Stimulated activated naive CD8-positive, alpha-beta T cell treated with anti-CD3 and anti-CD28 coated beads, Interleukin-15, amount 100 ng/mL, for 72 hours (primary cell): ENCODE measurements at regions not wholly inside any gene's neighbourhood (a gene's known extent, or its start where the extent isn't known, plus 50 kb on each side); places are given as distances from the start of the nearest gene placed in this dataset.

Experiments used
- ATAC-seq: fragments of 150-1000 bp; cut with Tn5 transposase; 2 replicates; pipeline ENCODE4 v1.10.0; 2021; ENCODE audit warnings: mild to moderate bottlenecking, moderate library complexity
- DNase-seq, 2 donors: peaks; one replicate each; pipeline ENCODE4 v3.0.0; 2021 to 2022
- H3K27ac Mint-ChIP-seq, 2 donors: one replicate each; pipeline ENCODE4 v1.8.0; 2022; ENCODE audit warnings: mild to moderate bottlenecking in 2 of 2, mixed read lengths in 2 of 2, moderate library complexity in 2 of 2
- H3K27me3 Mint-ChIP-seq: one replicate; pipeline ENCODE4 v1.8.0; 2022; ENCODE audit warnings: mixed read lengths
- H3K4me1 Mint-ChIP-seq: one replicate; pipeline ENCODE4 v1.8.0; 2022; ENCODE audit warnings: mild to moderate bottlenecking, mixed read lengths
- H3K4me3 Mint-ChIP-seq, 2 donors: one replicate each; pipeline ENCODE4 v1.8.0; 2022; ENCODE audit warnings: mild to moderate bottlenecking in 2 of 2, mixed read lengths in 2 of 2, moderate library complexity in 1 of 2
- H3K9me3 Mint-ChIP-seq, 2 donors: one replicate each; pipeline ENCODE4 v1.8.0; 2022; ENCODE audit warnings: mixed read lengths in 2 of 2

GRCh38 chr2:30356071-30356470 is 91.0 kb upstream of the LCLAT1 start:
- H3K27me3 Mint-ChIP-seq = no peaks in the 10 kb centered on the region
- no peak for ATAC-seq
- no peak overlapping the region for H3K4me3 Mint-ChIP-seq
- DNase-seq = no peak
- no peaks in the 10 kb centered on the region for H3K9me3 Mint-ChIP-seq
- peaks cover 22% of the 10 kb centered on the region for H3K4me1 Mint-ChIP-seq
- H3K27ac Mint-ChIP-seq = no peak overlapping the region

- Mint-ChIP-seq H3K27ac (no peak overlapping the region), H3K9me3 (no peaks in the 10 kb centered on the region), H3K27me3 (no peaks in the 10 kb centered on the region), H3K4me1 (peaks cover 29% of the 10 kb centered on the region), H3K4me3 (no peak overlapping the region)
- ATAC-seq (no peak), DNase-seq (no peak)
Observed at GRCh38 chr2:30356776-30357175, 90.3 kb upstream of the LCLAT1 start.

GRCh38 chr2:30358351-30358750 is 88.7 kb upstream of the LCLAT1 start:
- H3K27ac Mint-ChIP-seq = no peak overlapping the region

GRCh38 chr2:30358842-30359241 is 88.2 kb upstream of the LCLAT1 start:
- peak overlapping the region in 1 of 2 donors; percentile 27 for H3K27ac Mint-ChIP-seq
- peaks cover 41% of the 10 kb centered on the region for H3K4me1 Mint-ChIP-seq
- DNase-seq (no peak), ATAC-seq (no peak)
- no peaks in the 10 kb centered on the region for H3K9me3 Mint-ChIP-seq
- no peak overlapping the region for H3K4me3 Mint-ChIP-seq
- H3K27me3 Mint-ChIP-seq = no peaks in the 10 kb centered on the region

More at GRCh38 chr2:30358351-30358750, 88.7 kb upstream of the LCLAT1 start:
- no peak overlapping the region for H3K4me3 Mint-ChIP-seq
- H3K9me3 Mint-ChIP-seq = no peaks in the 10 kb centered on the region
- DNase-seq (no peak), ATAC-seq (no peak)
- peaks cover 38% of the 10 kb centered on the region for H3K4me1 Mint-ChIP-seq
- H3K27me3 Mint-ChIP-seq = no peaks in the 10 kb centered on the region

- H3K4me3 Mint-ChIP-seq = no peak overlapping the region
- no peaks in the 10 kb centered on the region for H3K27me3 Mint-ChIP-seq
- ATAC-seq (no peak), DNase-seq (no peak)
- H3K27ac Mint-ChIP-seq = peak overlapping the region in 1 of 2 donors; percentile 83
- no peaks in the 10 kb centered on the region for H3K9me3 Mint-ChIP-seq
- peaks cover 44% of the 10 kb centered on the region for H3K4me1 Mint-ChIP-seq
Observed at GRCh38 chr2:30359644-30360167, 87.3 kb upstream of the LCLAT1 start.

- no peaks in the 10 kb centered on the region for H3K27me3 Mint-ChIP-seq
- H3K9me3 Mint-ChIP-seq = no peaks in the 10 kb centered on the region
- DNase-seq (no peak), ATAC-seq (peak; percentile 22)
- no peak overlapping the region for H3K27ac Mint-ChIP-seq
- peaks cover 65% of the 10 kb centered on the region for H3K4me1 Mint-ChIP-seq
- H3K4me3 Mint-ChIP-seq = peak overlapping the region in 1 of 2 donors; percentile 3
Observed at GRCh38 chr2:30361751-30362394, 85.2 kb upstream of the LCLAT1 start.

GRCh38 chr2:30362468-30363081 is 84.5 kb upstream of the LCLAT1 start:
- DNase-seq (no peak), ATAC-seq (no peak)
- H3K27ac Mint-ChIP-seq = no peak overlapping the region
- H3K4me1 Mint-ChIP-seq = peaks cover 70% of the 10 kb centered on the region
- H3K4me3 Mint-ChIP-seq = no peak overlapping the region
- no peaks in the 10 kb centered on the region for H3K9me3 Mint-ChIP-seq
- no peaks in the 10 kb centered on the region for H3K27me3 Mint-ChIP-seq

GRCh38 chr2:30363406-30363805 is 83.6 kb upstream of the LCLAT1 start:
- DNase-seq (no peak), ATAC-seq (peak; percentile 35)
- no peaks in the 10 kb centered on the region for H3K27me3 Mint-ChIP-seq
- peaks cover 70% of the 10 kb centered on the region for H3K4me1 Mint-ChIP-seq
- no peak overlapping the region for H3K27ac Mint-ChIP-seq
- H3K9me3 Mint-ChIP-seq = no peaks in the 10 kb centered on the region
- H3K4me3 Mint-ChIP-seq = no peak overlapping the region

- no peak for ATAC-seq
Observed at GRCh38 chr2:30365201-30365600, 81.8 kb upstream of the LCLAT1 start.

GRCh38 chr2:30366199-30366691 is 80.8 kb upstream of the LCLAT1 start:
- Mint-ChIP-seq H3K4me3 (peak overlapping the region; percentile 46 to 66), H3K9me3 (no peaks in the 10 kb centered on the region), H3K27ac (peak overlapping the region; percentile 87 to 91), H3K27me3 (no peaks in the 10 kb centered on the region), H3K4me1 (peaks cover 52% of the 10 kb centered on the region)
- peak; percentile 97 for ATAC-seq
- peak; percentile 46 to 66 for DNase-seq

More at GRCh38 chr2:30365201-30365600, 81.8 kb upstream of the LCLAT1 start:
- no peak overlapping the region for H3K4me3 Mint-ChIP-seq
- H3K27me3 Mint-ChIP-seq = no peaks in the 10 kb centered on the region
- H3K4me1 Mint-ChIP-seq = peaks cover 62% of the 10 kb centered on the region
- no peak overlapping the region for H3K27ac Mint-ChIP-seq
- DNase-seq = no peak
- no peaks in the 10 kb centered on the region for H3K9me3 Mint-ChIP-seq

GRCh38 chr2:30367232-30368070 is 79.6 kb upstream of the LCLAT1 start:
- no peak for ATAC-seq
- H3K9me3 Mint-ChIP-seq = peaks cover 0 to 5% of the 10 kb centered on the region in 2 donors
- no peaks in the 10 kb centered on the region for H3K27me3 Mint-ChIP-seq
- no peak for DNase-seq
- H3K4me3 Mint-ChIP-seq = no peak overlapping the region
- H3K4me1 Mint-ChIP-seq = peaks cover 47% of the 10 kb centered on the region
- H3K27ac Mint-ChIP-seq = peak overlapping the region in 1 of 2 donors; percentile 72

GRCh38 chr2:30368258-30368657 is 78.8 kb upstream of the LCLAT1 start:
- Mint-ChIP-seq H3K27ac (no peak overlapping the region), H3K4me1 (peaks cover 45% of the 10 kb centered on the region), H3K27me3 (no peaks in the 10 kb centered on the region), H3K4me3 (no peak overlapping the region), H3K9me3 (peaks cover 0 to 5% of the 10 kb centered on the region in 2 donors)
- no peak for DNase-seq
- no peak for ATAC-seq

GRCh38 chr2:30371028-30371689 is 75.9 kb upstream of the LCLAT1 start:
- Mint-ChIP-seq H3K9me3 (peaks cover 0 to 5% of the 10 kb centered on the region in 2 donors), H3K27ac (no peak overlapping the region), H3K4me3 (no peak overlapping the region), H3K27me3 (no peaks in the 10 kb centered on the region), H3K4me1 (peaks cover 38% of the 10 kb centered on the region)
- DNase-seq (no peak), ATAC-seq (no peak)

GRCh38 chr2:30371772-30372373 is 75.2 kb upstream of the LCLAT1 start:
- no peak for DNase-seq
- Mint-ChIP-seq H3K27ac (no peak overlapping the region), H3K4me1 (peaks cover 31% of the 10 kb centered on the region)

GRCh38 chr2:30372826-30373225 is 74.2 kb upstream of the LCLAT1 start:
- Mint-ChIP-seq H3K4me3 (no peak overlapping the region), H3K27me3 (no peaks in the 10 kb centered on the region), H3K9me3 (peaks cover 0 to 5% of the 10 kb centered on the region in 2 donors), H3K4me1 (peaks cover 26% of the 10 kb centered on the region), H3K27ac (no peak overlapping the region)
- no peak for DNase-seq
- ATAC-seq = no peak

More at GRCh38 chr2:30371772-30372373, 75.2 kb upstream of the LCLAT1 start:
- ATAC-seq = no peak
- H3K27me3 Mint-ChIP-seq = no peaks in the 10 kb centered on the region
- no peak overlapping the region for H3K4me3 Mint-ChIP-seq
- peaks cover 0 to 5% of the 10 kb centered on the region in 2 donors for H3K9me3 Mint-ChIP-seq
